HG03469 (cell line): ENCODE measurements at regions not wholly inside any gene's neighbourhood (a gene's known extent, or its start where the extent isn't known, plus 50 kb on each side); places are given as distances from the start of the nearest gene placed in this dataset.

Source experiments
- ATAC-seq: cut with Tn5 transposase; IDR thresholded peaks from one replicate; pipeline ENCODE4 v1.9.1; 2021; ENCODE audit warnings: mild to moderate bottlenecking, moderate library complexity, moderate number of reproducible peaks; ENCODE audit not compliant: unreplicated experiment

- no peak for ATAC-seq
Measured at GRCh38 chr2:139201516-139201915, 421.3 kb upstream of the NXPH2 start.

GRCh38 chr2:139196754-139197153 lies 416.6 kb upstream of the NXPH2 start:
- ATAC-seq, result no peak

- no peak for ATAC-seq
Measured at GRCh38 chr2:139194546-139194945, 414.4 kb upstream of the NXPH2 start.

GRCh38 chr2:139177041-139177440 lies 396.9 kb upstream of the NXPH2 start:
- ATAC-seq, result no peak

- ATAC-seq, result no peak
Measured at GRCh38 chr2:139175510-139175909, 395.3 kb upstream of the NXPH2 start.

GRCh38 chr2:139170406-139170805 lies 390.2 kb upstream of the NXPH2 start:
- no peak for ATAC-seq

- ATAC-seq, result no peak
Measured at GRCh38 chr2:139165601-139166000, 385.4 kb upstream of the NXPH2 start.

- ATAC-seq, result no peak
Measured at GRCh38 chr2:139165041-139165440, 384.9 kb upstream of the NXPH2 start.

GRCh38 chr2:139162957-139163356 lies 382.8 kb upstream of the NXPH2 start:
- ATAC-seq, result no peak

- ATAC-seq, result no peak
Measured at GRCh38 chr2:139162456-139162855, 382.3 kb upstream of the NXPH2 start.

- ATAC-seq, result no peak
Measured at GRCh38 chr2:139160836-139161235, 380.6 kb upstream of the NXPH2 start.

- no peak for ATAC-seq
Measured at GRCh38 chr2:139159177-139159576, 379.0 kb upstream of the NXPH2 start.

GRCh38 chr2:139156730-139157129 lies 376.5 kb upstream of the NXPH2 start:
- ATAC-seq, result no peak

- ATAC-seq, result no peak
Measured at GRCh38 chr2:139155991-139156390, 375.8 kb upstream of the NXPH2 start.

GRCh38 chr2:139142252-139142880 lies 362.2 kb upstream of the NXPH2 start:
- ATAC-seq, result no peak

GRCh38 chr2:139124271-139124670 lies 344.1 kb upstream of the NXPH2 start:
- no peak for ATAC-seq

GRCh38 chr2:139123795-139124194 lies 343.6 kb upstream of the NXPH2 start:
- no peak for ATAC-seq

GRCh38 chr2:139122711-139123158 lies 342.5 kb upstream of the NXPH2 start:
- no peak for ATAC-seq

- ATAC-seq, result no peak
Measured at GRCh38 chr2:139099721-139100120, 319.5 kb upstream of the NXPH2 start.

- no peak for ATAC-seq
Measured at GRCh38 chr2:139098961-139099360, 318.8 kb upstream of the NXPH2 start.

GRCh38 chr2:139083121-139083520 lies 302.9 kb upstream of the NXPH2 start:
- no peak for ATAC-seq

GRCh38 chr2:139080244-139080643 lies 300.1 kb upstream of the NXPH2 start:
- no peak for ATAC-seq

- ATAC-seq, result no peak
Measured at GRCh38 chr2:139079311-139079710, 299.1 kb upstream of the NXPH2 start.
